A673 (cell line): ENCODE measurements at regions not wholly inside any gene's neighbourhood (a gene's known extent, or its start where the extent isn't known, plus 50 kb on each side); places are given as distances from the start of the nearest gene placed in this dataset.

Source experiments
- CTCF ChIP-seq: fragments of 300-800, 200-600 bp; sonication (generic); conservative IDR thresholded peaks from 2 replicates; pipeline ENCODE4 v1.5.1; 2017; ENCODE audit warnings: low read depth, mild to moderate bottlenecking, antibody characterized with exemption, low read length, moderate library complexity, mixed read lengths
- EZH2 ChIP-seq: fragments of 200-600 bp; sonication (generic); IDR thresholded peaks from 2 replicates; pipeline ENCODE4 v1.6.1; 2017; ENCODE audit warnings: borderline replicate concordance, low read depth, mild to moderate bottlenecking, mixed read lengths, antibody characterized with exemption, low read length; ENCODE audit not compliant: poor library complexity, severe bottlenecking

- no peak for TF ChIP-seq EZH2
- TF ChIP-seq CTCF = no peak
Measured at GRCh38 chr7:26599982-26600381, 264.4 kb downstream of the SKAP2 start.
